Upper lobe of left lung (tissue), 4 donors: ENCODE measurements at regions not wholly inside any gene's neighbourhood (a gene's known extent, or its start where the extent isn't known, plus 50 kb on each side); places are given as distances from the start of the nearest gene placed in this dataset.

Experiments
- EP300 ChIP-seq, 4 donors: sonication (generic); formaldehyde crosslinking; IDR thresholded peaks; one replicate each; pipeline ENCODE4 v1.5.1; 2017; ENCODE audit warnings: antibody characterized with exemption in 4 of 4, control low read depth in 2 of 4
- POLR2A ChIP-seq, 4 donors: fragments of 450-650 bp; IDR thresholded peaks; one replicate each; pipeline ENCODE4 v1.5.1; 2016 to 2017; ENCODE audit warnings: antibody characterized with exemption in 4 of 4, mild to moderate bottlenecking in 2 of 4

DNA sequence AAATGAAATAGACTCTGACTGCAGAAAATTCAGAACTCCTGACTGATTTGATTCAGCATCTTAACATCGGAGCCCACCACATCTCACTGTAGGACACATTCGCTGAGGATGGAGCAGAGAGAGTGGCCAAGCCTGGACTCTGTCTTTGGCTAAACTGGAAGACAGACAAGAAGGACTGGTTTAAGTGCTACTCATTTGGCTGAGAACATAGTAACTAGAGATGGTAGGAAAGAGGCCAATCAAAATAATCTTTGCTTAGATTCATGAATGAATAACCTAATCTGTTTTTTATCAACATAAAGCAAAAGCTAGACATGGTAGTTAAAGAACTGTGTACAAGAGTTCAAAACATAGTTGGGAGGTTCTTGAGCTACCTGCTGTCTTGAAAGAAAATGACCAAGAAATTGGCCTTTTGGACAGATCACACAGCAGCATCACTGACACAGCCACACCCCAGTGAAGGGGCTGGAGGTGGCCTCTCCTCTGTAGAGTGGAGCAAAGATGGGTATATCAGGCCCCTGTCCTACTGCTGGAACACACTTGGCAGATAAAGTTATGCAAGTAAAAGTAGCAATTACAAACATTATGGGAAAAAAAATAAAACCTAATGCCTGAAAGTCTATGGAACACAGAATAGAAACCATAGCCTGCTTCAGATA lies 87.1 kb upstream of the NT5E start:
- TF ChIP-seq EP300 (IDR thresholded peaks at IDR 0.05): no peak
- no peak for TF ChIP-seq POLR2A (IDR thresholded peaks at IDR 0.05)
